ENCODE measurements at regions not wholly inside any gene's neighbourhood (a gene's known extent, or its start where the extent isn't known, plus 50 kb on each side); places are given as distances from the start of the nearest gene placed in this dataset.

DNA sequence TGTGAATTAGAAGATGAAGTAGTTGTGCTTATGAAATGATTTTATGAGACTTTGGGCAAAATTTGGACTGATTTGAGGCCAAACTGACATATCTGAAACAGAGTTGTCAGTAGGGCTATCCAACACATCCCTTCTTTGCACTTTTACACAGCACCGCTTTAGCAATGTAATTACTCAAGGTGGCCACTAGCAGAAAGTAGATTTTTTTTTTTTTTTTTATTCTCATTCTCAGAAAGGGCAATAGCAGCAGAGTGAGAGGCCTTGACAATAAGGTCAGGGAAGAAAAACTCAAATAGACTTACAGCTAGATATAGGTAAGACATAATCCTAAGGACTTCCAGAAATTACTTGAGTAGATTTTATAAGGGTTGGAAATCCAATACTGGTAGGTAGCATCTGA is 414.3 kb downstream of the NAP1L3 start:
- WGBS (ENCODE audit: insufficient coverage, low coverage, missing lambda C conversion rate), result 0% methylated on average over 1 of the region's 1 CpG
- Histone ChIP-seq H3K9me1 (ENCODE audit: control insufficient read depth, insufficient read depth, low read length) (no peaks in the 10 kb centered on the region), H3K27ac (ENCODE audit: extremely low read depth, low read depth, low read length) (no peak overlapping the region), H3K4me2 (ENCODE audit: insufficient read depth, low read length) (no peak overlapping the region), H2AFZ (ENCODE audit: low read depth, low read length) (no peak overlapping the region), H3K79me2 (ENCODE audit: control insufficient read depth, insufficient read depth, low read length) (no peaks in the 10 kb centered on the region), H3K36me3 (ENCODE audit: control insufficient read depth, insufficient read depth, low read length) (no peaks in the 10 kb centered on the region), H3K4me1 (replicated peaks in 1 of 2; ENCODE audit: control insufficient read depth in 2 of 2, insufficient read depth in 2 of 2, low read length in 2 of 2) (no peaks in the 10 kb centered on the region), H3K4me3 (no peak overlapping the region), H4K20me1 (replicated peaks; ENCODE audit: control insufficient read depth, insufficient read depth, low read length) (no peaks in the 10 kb centered on the region), H3K27me3 (ENCODE audit: control insufficient read depth in 2 of 2, insufficient read depth in 2 of 2, low read length in 2 of 2) (no peaks in the 10 kb centered on the region), H3K9ac (ENCODE audit: insufficient read depth in 1 of 2, low read depth in 2 of 2, low read length in 2 of 2) (no peak overlapping the region), H3K9me3 (replicated peaks; ENCODE audit: control insufficient read depth, insufficient read depth, low read depth, low read length) (no peaks in the 10 kb centered on the region)
- in situ Hi-C loops (cut with MboI) (no loop called here), intact Hi-C loops (cut with micrococcal nuclease) (no loop called here)
- ATAC-seq (no peak), FAIRE-seq (no peak), DNase-seq (ENCODE audit: extremely low read depth in 1 of 4, low spot score in 3 of 4) (no peak)
- no TSS peak for BruUV-seq (replicated peaks)
- ChIA-PET POLR2A (no interaction called here), CTCF (ENCODE audit: low intra/inter-chr PET ratio) (no interaction called here)
- TF ChIP-seq HMG20A (CRISPR knock-in tag; conservative IDR thresholded peaks at IDR 0.05), result no peak
- no peak for TF ChIP-seq RAD21 (CRISPR knock-in tag; conservative IDR thresholded peaks at IDR 0.05 in 1 of 2, IDR thresholded peaks at IDR 0.05 in 1 of 2)
- TF ChIP-seq ELF2 (CRISPR knock-in tag; IDR thresholded peaks at IDR 0.05), result no peak
- no peak for TF ChIP-seq CHD1 (IDR thresholded peaks at IDR 0.05; ENCODE audit: low read length)

DNA sequence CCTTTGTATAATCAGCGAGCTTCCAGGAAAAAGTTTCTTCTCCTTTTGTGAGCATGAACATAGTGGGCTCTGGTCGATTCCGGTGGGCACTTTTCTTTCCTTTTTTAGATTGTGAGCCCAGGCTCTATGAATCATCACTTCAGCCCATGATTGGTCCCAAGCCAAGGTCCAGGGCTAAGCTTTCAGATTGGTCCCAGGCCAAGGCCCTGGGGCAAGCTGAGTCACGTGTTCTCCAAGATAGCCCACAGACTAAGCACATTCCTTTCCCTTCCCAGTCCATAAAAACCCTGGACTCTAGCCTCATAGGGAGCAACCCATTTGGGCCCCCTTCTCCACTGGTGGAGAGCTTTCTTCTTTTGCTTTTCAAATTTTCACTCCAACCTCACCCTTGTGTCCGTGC is 430.5 kb downstream of the NAP1L3 start:
- Histone ChIP-seq H3K36me3 (ENCODE audit: control insufficient read depth, insufficient read depth, low read length) (no peaks in the 10 kb centered on the region), H3K4me2 (ENCODE audit: insufficient read depth, low read length) (no peak overlapping the region), H4K20me1 (replicated peaks; ENCODE audit: control insufficient read depth, insufficient read depth, low read length) (no peaks in the 10 kb centered on the region), H3K4me3 (no peak overlapping the region), H3K9ac (ENCODE audit: insufficient read depth in 1 of 2, low read depth in 2 of 2, low read length in 2 of 2) (no peak overlapping the region), H3K27ac (ENCODE audit: extremely low read depth, low read depth, low read length) (no peak overlapping the region), H2AFZ (ENCODE audit: low read depth, low read length) (no peak overlapping the region), H3K9me3 (replicated peaks; ENCODE audit: control insufficient read depth, insufficient read depth, low read depth, low read length) (no peaks in the 10 kb centered on the region), H3K4me1 (replicated peaks in 1 of 2; ENCODE audit: control insufficient read depth in 2 of 2, insufficient read depth in 2 of 2, low read length in 2 of 2) (no peaks in the 10 kb centered on the region), H3K9me1 (ENCODE audit: control insufficient read depth, insufficient read depth, low read length) (no peaks in the 10 kb centered on the region), H3K79me2 (ENCODE audit: control insufficient read depth, insufficient read depth, low read length) (no peaks in the 10 kb centered on the region), H3K27me3 (ENCODE audit: control insufficient read depth in 2 of 2, insufficient read depth in 2 of 2, low read length in 2 of 2) (no peaks in the 10 kb centered on the region)
- 0% methylated on average over 5 of the region's 5 CpGs for WGBS (ENCODE audit: insufficient coverage, low coverage, missing lambda C conversion rate)
- ChIA-PET POLR2A (no interaction called here), CTCF (ENCODE audit: low intra/inter-chr PET ratio) (no interaction called here)
- intact Hi-C loops (cut with micrococcal nuclease), result no loop called here
- DNase-seq (ENCODE audit: extremely low read depth in 1 of 4, low spot score in 3 of 4), result no peak
- ATAC-seq, result no peak
- no peak for FAIRE-seq
- in situ Hi-C loops (cut with MboI), result no loop called here
- BruUV-seq (replicated peaks), result no TSS peak
- TF ChIP-seq, protein P1, sequence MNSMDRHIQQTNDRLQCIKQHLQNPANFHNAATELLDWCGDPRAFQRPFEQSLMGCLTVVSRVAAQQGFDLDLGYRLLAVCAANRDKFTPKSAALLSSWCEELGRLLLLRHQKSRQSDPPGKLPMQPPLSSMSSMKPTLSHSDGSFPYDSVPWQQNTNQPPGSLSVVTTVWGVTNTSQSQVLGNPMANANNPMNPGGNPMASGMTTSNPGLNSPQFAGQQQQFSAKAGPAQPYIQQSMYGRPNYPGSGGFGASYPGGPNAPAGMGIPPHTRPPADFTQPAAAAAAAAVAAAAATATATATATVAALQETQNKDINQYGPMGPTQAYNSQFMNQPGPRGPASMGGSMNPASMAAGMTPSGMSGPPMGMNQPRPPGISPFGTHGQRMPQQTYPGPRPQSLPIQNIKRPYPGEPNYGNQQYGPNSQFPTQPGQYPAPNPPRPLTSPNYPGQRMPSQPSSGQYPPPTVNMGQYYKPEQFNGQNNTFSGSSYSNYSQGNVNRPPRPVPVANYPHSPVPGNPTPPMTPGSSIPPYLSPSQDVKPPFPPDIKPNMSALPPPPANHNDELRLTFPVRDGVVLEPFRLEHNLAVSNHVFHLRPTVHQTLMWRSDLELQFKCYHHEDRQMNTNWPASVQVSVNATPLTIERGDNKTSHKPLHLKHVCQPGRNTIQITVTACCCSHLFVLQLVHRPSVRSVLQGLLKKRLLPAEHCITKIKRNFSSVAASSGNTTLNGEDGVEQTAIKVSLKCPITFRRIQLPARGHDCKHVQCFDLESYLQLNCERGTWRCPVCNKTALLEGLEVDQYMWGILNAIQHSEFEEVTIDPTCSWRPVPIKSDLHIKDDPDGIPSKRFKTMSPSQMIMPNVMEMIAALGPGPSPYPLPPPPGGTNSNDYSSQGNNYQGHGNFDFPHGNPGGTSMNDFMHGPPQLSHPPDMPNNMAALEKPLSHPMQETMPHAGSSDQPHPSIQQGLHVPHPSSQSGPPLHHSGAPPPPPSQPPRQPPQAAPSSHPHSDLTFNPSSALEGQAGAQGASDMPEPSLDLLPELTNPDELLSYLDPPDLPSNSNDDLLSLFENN (IDR thresholded peaks at IDR 0.05; ENCODE audit: low read depth in 2 of 2, low read length in 2 of 2), result no peak
- TF ChIP-seq, protein P2, sequence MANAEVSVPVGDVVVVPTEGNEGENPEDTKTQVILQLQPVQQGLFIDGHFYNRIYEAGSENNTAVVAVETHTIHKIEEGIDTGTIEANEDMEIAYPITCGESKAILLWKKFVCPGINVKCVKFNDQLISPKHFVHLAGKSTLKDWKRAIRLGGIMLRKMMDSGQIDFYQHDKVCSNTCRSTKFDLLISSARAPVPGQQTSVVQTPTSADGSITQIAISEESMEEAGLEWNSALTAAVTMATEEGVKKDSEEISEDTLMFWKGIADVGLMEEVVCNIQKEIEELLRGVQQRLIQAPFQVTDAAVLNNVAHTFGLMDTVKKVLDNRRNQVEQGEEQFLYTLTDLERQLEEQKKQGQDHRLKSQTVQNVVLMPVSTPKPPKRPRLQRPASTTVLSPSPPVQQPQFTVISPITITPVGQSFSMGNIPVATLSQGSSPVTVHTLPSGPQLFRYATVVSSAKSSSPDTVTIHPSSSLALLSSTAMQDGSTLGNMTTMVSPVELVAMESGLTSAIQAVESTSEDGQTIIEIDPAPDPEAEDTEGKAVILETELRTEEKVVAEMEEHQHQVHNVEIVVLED (CRISPR knock-in tag; IDR thresholded peaks at IDR 0.05), result no peak
- TF ChIP-seq, protein P3, sequence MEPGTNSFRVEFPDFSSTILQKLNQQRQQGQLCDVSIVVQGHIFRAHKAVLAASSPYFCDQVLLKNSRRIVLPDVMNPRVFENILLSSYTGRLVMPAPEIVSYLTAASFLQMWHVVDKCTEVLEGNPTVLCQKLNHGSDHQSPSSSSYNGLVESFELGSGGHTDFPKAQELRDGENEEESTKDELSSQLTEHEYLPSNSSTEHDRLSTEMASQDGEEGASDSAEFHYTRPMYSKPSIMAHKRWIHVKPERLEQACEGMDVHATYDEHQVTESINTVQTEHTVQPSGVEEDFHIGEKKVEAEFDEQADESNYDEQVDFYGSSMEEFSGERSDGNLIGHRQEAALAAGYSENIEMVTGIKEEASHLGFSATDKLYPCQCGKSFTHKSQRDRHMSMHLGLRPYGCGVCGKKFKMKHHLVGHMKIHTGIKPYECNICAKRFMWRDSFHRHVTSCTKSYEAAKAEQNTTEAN (CRISPR knock-in tag; IDR thresholded peaks at IDR 0.05), result no peak
- TF ChIP-seq, protein P4, sequence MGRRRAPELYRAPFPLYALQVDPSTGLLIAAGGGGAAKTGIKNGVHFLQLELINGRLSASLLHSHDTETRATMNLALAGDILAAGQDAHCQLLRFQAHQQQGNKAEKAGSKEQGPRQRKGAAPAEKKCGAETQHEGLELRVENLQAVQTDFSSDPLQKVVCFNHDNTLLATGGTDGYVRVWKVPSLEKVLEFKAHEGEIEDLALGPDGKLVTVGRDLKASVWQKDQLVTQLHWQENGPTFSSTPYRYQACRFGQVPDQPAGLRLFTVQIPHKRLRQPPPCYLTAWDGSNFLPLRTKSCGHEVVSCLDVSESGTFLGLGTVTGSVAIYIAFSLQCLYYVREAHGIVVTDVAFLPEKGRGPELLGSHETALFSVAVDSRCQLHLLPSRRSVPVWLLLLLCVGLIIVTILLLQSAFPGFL (CRISPR knock-in tag; IDR thresholded peaks at IDR 0.05), result no peak

All from K562 (cell line).